Inflammatory macrophage treated with lipopolysaccharide for 1 hour (primary cell): ENCODE measurements at regions not wholly inside any gene's neighbourhood (a gene's known extent, or its start where the extent isn't known, plus 50 kb on each side); places are given as distances from the start of the nearest gene placed in this dataset.

Experiments used
- DNase-seq, 2 donors: peaks; one replicate each; pipeline ENCODE4 v3.0.0-alpha.2; 2020 to 2022

DNA sequence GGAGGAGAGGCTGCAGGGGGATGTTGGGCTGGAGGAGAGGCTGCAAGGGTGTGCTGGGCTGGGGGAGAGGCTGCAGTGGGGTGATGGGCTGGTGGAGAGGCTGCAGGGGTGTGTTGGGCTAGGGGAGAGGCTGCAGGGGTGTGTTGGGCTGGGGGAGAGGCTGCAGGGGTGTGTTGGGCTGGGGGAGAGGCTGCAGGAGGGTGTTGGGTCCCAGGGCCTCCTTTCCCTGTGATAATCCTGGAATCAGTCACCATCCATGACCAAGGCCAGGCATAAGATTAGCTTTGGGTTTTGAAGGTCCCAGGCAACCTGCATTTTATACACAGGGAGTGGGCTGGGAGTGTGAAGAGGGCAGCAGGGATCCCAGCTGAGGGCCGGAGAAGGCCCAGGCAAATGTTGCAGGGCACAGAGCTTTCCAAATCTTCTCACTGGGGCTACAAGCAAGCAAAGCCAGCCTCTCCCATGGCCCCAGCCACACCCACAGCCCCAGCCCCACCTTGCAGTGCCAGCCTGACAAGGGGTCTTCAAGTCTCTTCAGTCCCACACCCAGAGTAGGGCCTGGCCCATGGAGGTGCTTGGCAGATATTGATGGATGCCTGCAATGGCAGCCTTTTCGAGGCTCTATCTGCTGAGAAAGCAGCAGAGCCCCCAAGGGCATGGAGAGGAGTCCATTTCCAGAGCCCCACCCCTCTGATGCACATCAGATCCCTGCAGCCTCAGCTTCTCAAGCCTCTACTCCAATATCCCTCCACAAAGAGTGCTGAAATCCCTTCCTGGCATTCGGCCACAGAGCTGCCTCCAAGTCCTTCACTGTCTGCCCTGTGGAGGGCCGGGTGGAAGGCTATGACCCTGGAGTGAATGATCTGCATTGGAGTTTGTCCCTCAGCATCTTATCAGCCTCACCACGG is 50.3 kb upstream of the GLI2 start:
- DNase-seq, result no peak
